ENCODE measurements at regions not wholly inside any gene's neighbourhood (a gene's known extent, or its start where the extent isn't known, plus 50 kb on each side); places are given as distances from the start of the nearest gene placed in this dataset.

DNA sequence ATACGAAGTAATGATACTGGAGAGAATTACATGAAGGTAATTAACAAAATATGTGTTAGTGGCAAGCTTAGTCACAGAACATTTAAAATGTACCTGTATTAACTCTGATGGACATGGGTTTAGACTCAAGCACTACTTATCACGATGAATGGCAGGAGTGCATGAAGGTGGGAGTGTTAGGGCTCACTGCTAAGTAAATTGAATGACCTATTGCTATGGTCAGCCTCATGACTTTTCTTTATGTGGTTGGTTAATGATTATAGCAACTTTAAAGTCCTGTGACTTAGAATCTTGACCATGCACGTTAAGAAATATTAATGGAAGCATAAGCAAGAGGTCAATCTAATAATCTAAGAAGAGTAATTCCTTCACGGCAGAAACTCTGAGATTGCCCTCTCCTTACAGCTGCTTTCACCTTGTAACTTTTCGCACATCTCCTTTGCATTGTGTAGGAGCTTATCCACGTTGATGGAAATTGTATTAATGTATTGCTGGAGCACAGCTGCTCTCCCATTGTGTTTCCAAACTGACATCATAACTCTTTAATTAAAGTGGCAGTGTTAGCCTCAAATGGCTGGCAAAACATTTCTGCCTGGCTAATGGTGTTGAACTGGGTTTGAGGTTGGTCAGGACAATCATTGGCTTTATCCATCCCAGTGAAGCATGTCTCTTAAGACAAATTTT is 114.5 kb downstream of the RXFP2 start:
- DNase-seq (ENCODE audit: low read depth): no peak
- TF ChIP-seq, protein P1, sequence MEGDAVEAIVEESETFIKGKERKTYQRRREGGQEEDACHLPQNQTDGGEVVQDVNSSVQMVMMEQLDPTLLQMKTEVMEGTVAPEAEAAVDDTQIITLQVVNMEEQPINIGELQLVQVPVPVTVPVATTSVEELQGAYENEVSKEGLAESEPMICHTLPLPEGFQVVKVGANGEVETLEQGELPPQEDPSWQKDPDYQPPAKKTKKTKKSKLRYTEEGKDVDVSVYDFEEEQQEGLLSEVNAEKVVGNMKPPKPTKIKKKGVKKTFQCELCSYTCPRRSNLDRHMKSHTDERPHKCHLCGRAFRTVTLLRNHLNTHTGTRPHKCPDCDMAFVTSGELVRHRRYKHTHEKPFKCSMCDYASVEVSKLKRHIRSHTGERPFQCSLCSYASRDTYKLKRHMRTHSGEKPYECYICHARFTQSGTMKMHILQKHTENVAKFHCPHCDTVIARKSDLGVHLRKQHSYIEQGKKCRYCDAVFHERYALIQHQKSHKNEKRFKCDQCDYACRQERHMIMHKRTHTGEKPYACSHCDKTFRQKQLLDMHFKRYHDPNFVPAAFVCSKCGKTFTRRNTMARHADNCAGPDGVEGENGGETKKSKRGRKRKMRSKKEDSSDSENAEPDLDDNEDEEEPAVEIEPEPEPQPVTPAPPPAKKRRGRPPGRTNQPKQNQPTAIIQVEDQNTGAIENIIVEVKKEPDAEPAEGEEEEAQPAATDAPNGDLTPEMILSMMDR (IDR thresholded peaks at IDR 0.05; ENCODE audit: insufficient read depth, low read depth, low read length, missing control alignments): no peak
- no peak overlapping the region for H3K4me3 ChIP-seq (ENCODE audit: low read length)

DNA sequence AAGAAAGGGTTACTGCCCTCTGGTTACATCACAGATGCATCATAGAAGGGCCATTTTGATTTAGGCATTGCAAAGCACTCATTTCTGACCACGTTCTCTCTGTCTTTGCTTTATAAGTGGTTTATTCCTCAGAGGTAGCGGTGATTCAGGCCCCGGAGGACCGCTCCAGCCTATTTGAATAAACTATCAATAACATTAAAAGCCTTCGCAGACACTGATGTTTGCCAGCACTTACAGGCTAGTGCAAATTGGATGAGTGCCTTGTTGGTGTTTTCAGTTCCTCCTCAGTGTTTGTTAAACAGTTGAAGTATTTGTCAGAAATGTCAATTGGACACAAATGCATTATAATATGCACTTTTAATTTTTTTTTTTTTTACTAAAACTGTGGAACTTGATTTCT is 120.2 kb downstream of the RXFP2 start:
- DNase-seq (ENCODE audit: low read depth): no peak
- no peak overlapping the region for H3K4me3 ChIP-seq (ENCODE audit: low read length)
- TF ChIP-seq, protein P1 (IDR thresholded peaks at IDR 0.05; ENCODE audit: insufficient read depth, low read depth, low read length, missing control alignments): no peak

DNA sequence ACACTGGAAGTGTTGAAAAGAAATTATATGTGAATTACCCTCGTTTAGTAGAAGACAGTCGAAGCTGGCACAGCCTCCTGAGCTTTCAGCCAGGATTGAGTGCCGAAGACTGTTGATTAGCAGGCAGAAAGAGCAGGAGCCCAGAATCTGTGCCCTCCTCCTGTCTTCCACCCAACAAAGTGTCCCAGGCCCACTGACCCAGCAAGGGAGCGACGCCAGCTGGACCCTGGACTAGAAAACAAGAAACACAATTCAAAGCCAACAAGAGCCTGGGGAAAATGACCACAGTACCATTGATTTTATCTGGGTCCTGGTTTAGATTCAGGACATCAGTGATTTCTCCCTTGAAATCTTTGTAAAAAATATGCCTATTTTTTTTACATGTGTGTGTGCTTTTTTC is 120.7 kb downstream of the RXFP2 start:
- no peak for DNase-seq (ENCODE audit: low read depth)
- H3K4me3 ChIP-seq (ENCODE audit: low read length): no peak overlapping the region
- TF ChIP-seq, protein P1 (IDR thresholded peaks at IDR 0.05; ENCODE audit: insufficient read depth, low read depth, low read length, missing control alignments): no peak

DNA sequence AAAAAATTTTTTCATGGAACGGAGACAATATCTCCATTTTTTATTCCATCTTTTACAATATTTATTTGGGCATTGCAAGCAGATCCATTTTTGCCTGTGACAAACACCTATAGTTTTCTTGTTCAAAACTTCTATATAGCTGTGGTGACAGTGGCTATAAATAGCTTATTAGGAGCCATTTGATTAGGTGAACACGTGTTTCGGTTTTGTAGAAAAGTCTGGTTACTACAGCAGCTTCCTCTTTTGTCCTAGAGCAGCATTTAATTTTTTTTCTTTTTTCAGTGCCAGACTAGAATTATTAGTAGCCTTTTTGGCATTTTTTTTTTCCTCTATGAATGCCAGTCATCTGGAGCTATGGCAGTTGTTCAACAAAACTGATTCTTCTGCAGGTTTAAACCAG is 123.5 kb downstream of the RXFP2 start:
- H3K4me3 ChIP-seq (ENCODE audit: low read length): no peak overlapping the region

DNA sequence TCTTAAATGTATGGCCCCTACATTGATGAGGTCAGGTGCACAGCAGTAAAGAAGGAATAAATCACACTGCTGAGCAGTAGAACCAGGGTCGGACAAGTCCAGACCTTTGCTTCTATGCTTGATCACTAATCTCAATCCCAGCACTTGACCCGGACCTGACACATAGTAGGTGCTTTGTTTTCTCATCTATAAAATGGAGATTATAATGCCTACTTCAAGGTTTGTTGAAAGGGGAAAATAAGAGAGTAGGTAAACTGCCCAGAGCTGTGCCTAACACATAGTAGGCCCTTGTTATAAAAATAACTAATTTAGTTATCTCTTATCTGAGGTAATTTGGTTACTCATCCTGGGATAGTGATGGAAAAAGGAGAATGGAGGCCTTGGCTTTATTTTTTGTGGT is 125.0 kb downstream of the RXFP2 start:
- no peak overlapping the region for H3K4me3 ChIP-seq (ENCODE audit: low read length)
- TF ChIP-seq, protein P1 (IDR thresholded peaks at IDR 0.05; ENCODE audit: insufficient read depth, low read depth, low read length, missing control alignments): no peak
- no peak for DNase-seq (ENCODE audit: low read depth)

More for the DNA sequence above, 123.5 kb downstream of the RXFP2 start:
- DNase-seq (ENCODE audit: low read depth): no peak
- TF ChIP-seq, protein P1 (IDR thresholded peaks at IDR 0.05; ENCODE audit: insufficient read depth, low read depth, low read length, missing control alignments): no peak

DNA sequence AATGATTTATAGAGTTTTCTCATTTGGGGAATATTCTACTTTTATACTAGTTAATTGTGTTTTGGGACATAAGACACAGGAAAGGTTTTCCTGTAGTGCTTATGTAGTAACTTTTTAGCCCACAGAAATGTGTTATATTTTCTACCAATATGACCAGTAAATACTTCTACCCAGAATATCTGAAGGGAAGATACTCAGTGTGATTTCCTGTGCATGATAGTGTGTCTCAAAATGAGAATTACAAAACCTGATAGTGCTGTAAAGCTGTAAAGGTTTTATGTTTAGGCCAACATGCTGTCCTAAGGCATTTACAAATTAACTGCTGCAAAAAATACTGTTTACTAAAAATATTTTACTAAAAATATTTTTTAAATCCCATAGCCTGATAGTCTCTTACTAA is 126.8 kb downstream of the RXFP2 start:
- TF ChIP-seq, protein P1 (IDR thresholded peaks at IDR 0.05; ENCODE audit: insufficient read depth, low read depth, low read length, missing control alignments): no peak
- no peak overlapping the region for H3K4me3 ChIP-seq (ENCODE audit: low read length)
- DNase-seq (ENCODE audit: low read depth): no peak

DNA sequence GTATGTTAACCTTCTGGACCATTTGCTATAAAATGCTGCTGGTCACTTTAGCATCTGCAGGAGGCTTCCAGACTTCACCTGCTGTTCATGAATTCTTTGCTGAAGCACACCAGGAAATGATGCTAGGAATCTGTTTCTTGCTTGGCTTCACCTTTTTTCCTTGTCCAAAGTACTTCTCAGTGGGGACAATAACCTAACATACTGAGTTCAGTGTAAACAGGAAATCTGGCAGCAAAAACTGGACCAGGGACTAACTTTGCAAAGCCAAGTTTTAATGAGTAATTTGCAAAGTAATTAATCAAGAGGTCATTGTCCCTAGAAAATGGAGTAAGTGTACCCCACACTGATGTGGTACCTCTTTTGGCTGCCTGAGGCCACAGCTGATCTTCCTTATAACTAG is 128.4 kb downstream of the RXFP2 start:
- TF ChIP-seq, protein P1 (IDR thresholded peaks at IDR 0.05; ENCODE audit: insufficient read depth, low read depth, low read length, missing control alignments): no peak
- DNase-seq (ENCODE audit: low read depth): no peak
- H3K4me3 ChIP-seq (ENCODE audit: low read length): no peak overlapping the region
